B cell (primary cell): ENCODE measurements at regions not wholly inside any gene's neighbourhood (a gene's known extent, or its start where the extent isn't known, plus 50 kb on each side); places are given as distances from the start of the nearest gene placed in this dataset.

Experiments used
- ATAC-seq: fragments of 200-7000 bp; cut with Tn5 transposase; one replicate; pipeline ENCODE4 v1.10.0; 2021; ENCODE audit warnings: low read depth, mild to moderate bottlenecking, moderate number of reproducible peaks, moderate library complexity
- CTCF ChIA-PET: fragments of 350-600 bp; sonication (Branson Sonifier 250); formaldehyde crosslinking; loops from one replicate; lab custom pipeline; 2021; ENCODE audit warnings: antibody characterized with exemption, inconsistent platforms; lab: Charles Lee
- POLR2A ChIA-PET: fragments of 350-600 bp; sonication (Branson Sonifier 250); formaldehyde crosslinking; loops from one replicate; lab custom pipeline; 2021; ENCODE audit warnings: antibody characterized with exemption; lab: Charles Lee
- DNase-seq: peaks from one replicate; pipeline ENCODE4 v3.0.0; 2013
- H2AFZ ChIP-seq: 2 replicates; pipeline ENCODE4 v1.6.1; 2012; ENCODE audit warnings: mild to moderate bottlenecking, low read depth, low read length; ENCODE audit not compliant: insufficient read depth, poor library complexity, severe bottlenecking
- H3K27ac ChIP-seq, 2 donors: 1 replicate in 1 of 2; 2 replicates in 1 of 2; pipeline ENCODE4 v1.5.1; 2012 to 2013; ENCODE audit warnings: low read length in 2 of 2, mild to moderate bottlenecking in 2 of 2, moderate library complexity in 1 of 2
- H3K27me3 ChIP-seq, 4 experiments: fragments of 200-600 bp in 1 of 4; sonication (generic) in 1 of 4; replicated peaks in 1 of 4; 1 replicate in 2 of 4; 2 replicates in 2 of 4; pipeline versions ENCODE4 v1.6.1 to v1.7.0; 2013 to 2016; ENCODE audit warnings: low read length in 3 of 4, mild to moderate bottlenecking in 2 of 4, mixed read lengths in 1 of 4, moderate library complexity in 1 of 4; ENCODE audit not compliant: insufficient read depth in 4 of 4, control insufficient read depth in 3 of 4; ENCODE audit errors: control extremely low read depth in 1 of 4
- H3K36me3 ChIP-seq, 2 experiments: replicated peaks in 1 of 2; 1 replicate in 1 of 2; 2 replicates in 1 of 2; pipeline versions ENCODE4 v1.6.1 to v1.7.1; 2013; ENCODE audit warnings: low read length in 1 of 2; ENCODE audit not compliant: insufficient read depth in 2 of 2, control insufficient read depth in 1 of 2; ENCODE audit errors: control extremely low read depth in 1 of 2, extremely low read depth in 1 of 2
- H3K4me1 ChIP-seq, 2 donors: fragments of 200-600 bp in 1 of 2; sonication (generic) in 1 of 2; 1 replicate in 1 of 2; 2 replicates in 1 of 2; pipeline versions ENCODE4 v1.5.1 to v1.6.1; 2013 to 2017; ENCODE audit warnings: low read length in 2 of 2; ENCODE audit not compliant: control insufficient read depth in 2 of 2, insufficient read depth in 2 of 2
- H3K4me2 ChIP-seq: replicated peaks from 2 replicates; pipeline ENCODE3; 2012; ENCODE audit warnings: mild to moderate bottlenecking, low read depth, low read length; ENCODE audit not compliant: poor library complexity, severe bottlenecking
- H3K4me3 ChIP-seq, 5 experiments: fragments of 200-600 bp in 1 of 5; sonication (generic) in 1 of 5; 1 replicate in 3 of 5; 2 replicates in 2 of 5; pipeline versions ENCODE4 v1.5.1 to v1.7.0; 2011 to 2016; ENCODE audit warnings: low read length in 4 of 5, mild to moderate bottlenecking in 4 of 5, low read depth in 2 of 5, control low read depth in 1 of 5, moderate library complexity in 1 of 5; ENCODE audit not compliant: insufficient read depth in 1 of 5; ENCODE audit errors: control extremely low read depth in 1 of 5, extremely low read depth in 1 of 5
- H3K79me2 ChIP-seq: fragments of 200-600 bp; sonication (generic); one replicate; pipeline ENCODE4 v1.6.0; 2016; ENCODE audit warnings: low read length; ENCODE audit not compliant: control insufficient read depth, insufficient read depth
- H3K9ac ChIP-seq: fragments of 200-600 bp; sonication (generic); 2 replicates; pipeline ENCODE4 v1.6.1; 2017; ENCODE audit warnings: mild to moderate bottlenecking, low read length, moderate library complexity
- H3K9me3 ChIP-seq, 3 donors: one replicate each; pipeline versions ENCODE4 v1.6.1 to v1.7.1; 2013; ENCODE audit warnings: low read length in 2 of 3; ENCODE audit not compliant: control insufficient read depth in 2 of 3, insufficient read depth in 1 of 3; ENCODE audit errors: control extremely low read depth in 1 of 3
- H4K20me1 ChIP-seq: 2 replicates; pipeline ENCODE4 v1.6.0; 2012; ENCODE audit warnings: mild to moderate bottlenecking, low read length; ENCODE audit not compliant: insufficient read depth, control insufficient read depth, poor library complexity, severe bottlenecking
- H3K27ac Mint-ChIP-seq: one replicate; pipeline ENCODE4 v1.8.0; 2021; ENCODE audit warnings: mixed read lengths
- H3K27me3 Mint-ChIP-seq: one replicate; pipeline ENCODE4 v1.8.0; 2021; ENCODE audit warnings: mixed read lengths
- H3K4me1 Mint-ChIP-seq: one replicate; pipeline ENCODE4 v1.8.0; 2021; ENCODE audit warnings: mixed read lengths
- H3K4me3 Mint-ChIP-seq: one replicate; pipeline ENCODE4 v1.8.0; 2021; ENCODE audit warnings: mixed read lengths
- H3K9me3 Mint-ChIP-seq: one replicate; pipeline ENCODE4 v1.8.0; 2022; ENCODE audit warnings: mixed read lengths; ENCODE audit not compliant: insufficient read depth
- CTCF ChIP-seq: fragments of 200-600 bp; IDR thresholded peaks from one replicate; pipeline ENCODE4 v1.8.0; 2022; ENCODE audit warnings: antibody characterized with exemption, mild to moderate bottlenecking
- EZH2 ChIP-seq: IDR thresholded peaks from 2 replicates; pipeline ENCODE4 v1.6.1; 2012; ENCODE audit warnings: borderline replicate concordance, low read depth, mild to moderate bottlenecking, moderate library complexity, low read length; ENCODE audit not compliant: insufficient read depth, poor library complexity, severe bottlenecking
- WGBS: methylation state at CpG from one replicate; pipeline ENCODE4 v1.1.5; 2013; ENCODE audit warnings: missing lambda C conversion rate; ENCODE audit not compliant: insufficient coverage; 5-methylcytosine and 5-hydroxymethylcytosine counted together
- intact Hi-C: fragments of 100-400 bp; cut with micrococcal nuclease; formaldehyde crosslinking; loops from one replicate; pipeline ENCODE4 v1.10.0; 2022

- Mint-ChIP-seq H3K27me3 (no peaks in the 10 kb centered on the region), H3K9me3 (no peaks in the 10 kb centered on the region), H3K27ac (no peak overlapping the region), H3K4me1 (no peaks in the 10 kb centered on the region), H3K4me3 (no peak overlapping the region)
- ChIA-PET POLR2A (no interaction called here), CTCF (no interaction called here)
- ATAC-seq (no peak), DNase-seq (no peak)
- Histone ChIP-seq H2AFZ (no peak overlapping the region), H3K79me2 (no peaks in the 10 kb centered on the region), H4K20me1 (no peaks in the 10 kb centered on the region), H3K9ac (no peak overlapping the region), H3K36me3 (no peaks in the 10 kb centered on the region), H3K27me3 (no peaks in the 10 kb centered on the region), H3K27ac (no peak overlapping the region), H3K4me2 (no peak overlapping the region), H3K9me3 (no peaks in the 10 kb centered on the region), H3K4me3 (no peak overlapping the region), H3K4me1 (no peaks in the 10 kb centered on the region)
- WGBS: no CpG with 5 or more reads among the region's 1 CpG
- intact Hi-C loops: no loop called here
- TF ChIP-seq CTCF: no peak
- no peak for TF ChIP-seq EZH2
Observed at GRCh38 chr11:25891960-25892359, 440.0 kb upstream of the ANO3 start.

- no peaks in the 10 kb centered on the region for H3K4me1 Mint-ChIP-seq
- no peak overlapping the region for H3K4me3 Mint-ChIP-seq
- intact Hi-C loops: no loop called here
- ChIA-PET CTCF (no interaction called here), POLR2A (no interaction called here)
- Histone ChIP-seq H3K27ac (no peak overlapping the region), H2AFZ (no peak overlapping the region), H3K79me2 (no peaks in the 10 kb centered on the region), H3K4me1 (no peaks in the 10 kb centered on the region), H3K9me3 (no peaks in the 10 kb centered on the region), H3K27me3 (no peaks in the 10 kb centered on the region), H3K9ac (no peak overlapping the region), H3K4me3 (no peak overlapping the region), H3K4me2 (no peak overlapping the region), H3K36me3 (no peaks in the 10 kb centered on the region), H4K20me1 (no peaks in the 10 kb centered on the region)
- DNase-seq: no peak
- 80% methylated on average over 2 of the region's 3 CpGs for WGBS
- no peaks in the 10 kb centered on the region for H3K27me3 Mint-ChIP-seq
- ATAC-seq: no peak
- no peaks in the 10 kb centered on the region for H3K9me3 Mint-ChIP-seq
- H3K27ac Mint-ChIP-seq: no peak overlapping the region
- no peak for TF ChIP-seq EZH2
- TF ChIP-seq CTCF: no peak
Observed at GRCh38 chr11:25899617-25900160, 432.2 kb upstream of the ANO3 start.
